ENCODE measurements at regions not wholly inside any gene's neighbourhood (a gene's known extent, or its start where the extent isn't known, plus 50 kb on each side); places are given as distances from the start of the nearest gene placed in this dataset.
"Not testable (repeated sequence)": the region's sequence is repeated elsewhere in the genome, so short reads cannot be mapped to it uniquely, and the experiment has no call there.

GRCh38 chr9:64100571-64101155 lies 1184.3 kb downstream of the FOXD4L5 start:
- TF ChIP-seq CTCF, POLR2A (IDR thresholded peaks at IDR 0.05): not testable (repeated sequence)
